SU-DHL-6 (cell line): ENCODE measurements at regions not wholly inside any gene's neighbourhood (a gene's known extent, or its start where the extent isn't known, plus 50 kb on each side); places are given as distances from the start of the nearest gene placed in this dataset.

ENCODE experiments used
- H2AFZ ChIP-seq: fragments of 200-600 bp; sonication (generic); 2 replicates; pipeline ENCODE4 v1.6.1; 2014; ENCODE audit warnings: low read depth, mild to moderate bottlenecking, moderate library complexity, mixed read lengths, antibody characterized with exemption, low read length; ENCODE audit not compliant: severe bottlenecking
- H3F3A ChIP-seq: fragments of 200-600 bp; shearing (Covaris generic); 2 replicates; pipeline ENCODE4 v1.6.0; 2016; ENCODE audit warnings: antibody characterized with exemption, mild to moderate bottlenecking; ENCODE audit not compliant: insufficient read depth
- H3K27ac ChIP-seq: fragments of 200-600 bp; sonication (generic); 2 replicates; pipeline ENCODE4 v1.5.1; 2016; ENCODE audit warnings: low read depth, mild to moderate bottlenecking, low read length, moderate library complexity, mixed read lengths
- H3K27me3 ChIP-seq: fragments of 200-600 bp; sonication (generic), shearing (Covaris generic); 2 replicates; pipeline ENCODE4 v1.6.0; 2014; ENCODE audit warnings: mild to moderate bottlenecking, low read length
- H3K36me3 ChIP-seq: fragments of 200-600 bp; sonication (generic); 2 replicates; pipeline ENCODE4 v1.6.1; 2014; ENCODE audit warnings: mild to moderate bottlenecking, low read length, mixed read lengths
- H3K4me2 ChIP-seq: fragments of 300-600, 200-600 bp; shearing (Covaris generic), sonication (generic); 2 replicates; pipeline ENCODE4 v1.6.0; 2014; ENCODE audit warnings: low read length, low read depth, mild to moderate bottlenecking; ENCODE audit not compliant: poor library complexity, severe bottlenecking
- H3K4me3 ChIP-seq: fragments of 200-600 bp; sonication (generic); 2 replicates; pipeline ENCODE4 v1.5.1; 2014; ENCODE audit warnings: antibody characterized with exemption, low read length, mild to moderate bottlenecking, mixed read lengths; ENCODE audit not compliant: insufficient read depth, poor library complexity, severe bottlenecking
- H3K79me2 ChIP-seq: fragments of 200-600 bp; sonication (generic); 2 replicates; pipeline ENCODE4 v1.6.1; 2014; ENCODE audit warnings: mild to moderate bottlenecking, low read length, moderate library complexity; ENCODE audit not compliant: insufficient read depth
- H3K9ac ChIP-seq: fragments of 200-600 bp; sonication (generic); 2 replicates; pipeline ENCODE4 v1.7.0; 2014; ENCODE audit warnings: mild to moderate bottlenecking, low read length
- H3K9me2 ChIP-seq: fragments of 200-600 bp; sonication (generic); replicated peaks from 2 replicates; pipeline ENCODE4 v1.6.1; 2014; ENCODE audit warnings: low read length; ENCODE audit not compliant: insufficient read depth
- H3K9me3 ChIP-seq: fragments of 200-600 bp; sonication (generic); 2 replicates; pipeline ENCODE4 v1.6.1; 2014; ENCODE audit warnings: low read length, mixed read lengths; ENCODE audit not compliant: insufficient read depth
- H4K20me1 ChIP-seq: fragments of 200-600 bp; sonication (generic); 2 replicates; pipeline ENCODE4 v1.6.1; 2014; ENCODE audit warnings: low read depth, mild to moderate bottlenecking, antibody characterized with exemption, low read length, moderate library complexity, mixed read lengths
- CTCF ChIP-seq: fragments of 200-600 bp; sonication (generic); IDR thresholded peaks from one replicate; pipeline ENCODE4 v1.5.1; 2017; ENCODE audit warnings: antibody characterized with exemption, mild to moderate bottlenecking, low read length, moderate library complexity; ENCODE audit not compliant: insufficient read depth, poor library complexity, severe bottlenecking
- EZH2phosphoT487 ChIP-seq: fragments of 200-600 bp; sonication (generic), shearing (Covaris generic); conservative IDR thresholded peaks from 2 replicates; pipeline ENCODE4 v1.6.1; 2018; ENCODE audit warnings: mild to moderate bottlenecking, antibody characterized with exemption, low read length, moderate library complexity, mixed read lengths

GRCh38 chr10:57624066-57624465 is 643.6 kb downstream of the IPMK start:
- Histone ChIP-seq H3K27ac (no peak overlapping the region), H3K9ac (no peak overlapping the region), H3F3A (no peaks in the 10 kb centered on the region), H2AFZ (no peak overlapping the region), H3K27me3 (no peaks in the 10 kb centered on the region), H3K36me3 (no peaks in the 10 kb centered on the region), H3K9me3 (no peaks in the 10 kb centered on the region), H4K20me1 (no peaks in the 10 kb centered on the region), H3K79me2 (no peaks in the 10 kb centered on the region), H3K4me3 (no peak overlapping the region), H3K9me2 (no peaks in the 10 kb centered on the region), H3K4me2 (no peak overlapping the region)
- TF ChIP-seq EZH2phosphoT487, result no peak
- TF ChIP-seq CTCF, result no peak

- H3K9me3 ChIP-seq, result no peaks in the 10 kb centered on the region
- no peaks in the 10 kb centered on the region for H3K36me3 ChIP-seq
- no peak overlapping the region for H3K4me3 ChIP-seq
- TF ChIP-seq EZH2phosphoT487, result no peak
- no peak for TF ChIP-seq CTCF
- no peaks in the 10 kb centered on the region for H3K9me2 ChIP-seq
- H3K27ac ChIP-seq, result no peak overlapping the region
- H4K20me1 ChIP-seq, result no peaks in the 10 kb centered on the region
- H3K79me2 ChIP-seq, result no peaks in the 10 kb centered on the region
- H3F3A ChIP-seq, result no peaks in the 10 kb centered on the region
- H3K27me3 ChIP-seq, result no peaks in the 10 kb centered on the region
- H3K4me2 ChIP-seq, result no peak overlapping the region
- no peak overlapping the region for H3K9ac ChIP-seq
- H2AFZ ChIP-seq, result no peak overlapping the region
Measured at GRCh38 chr10:57621466-57621865, 646.2 kb downstream of the IPMK start.

GRCh38 chr10:57605948-57606485 is 661.7 kb downstream of the IPMK start:
- Histone ChIP-seq H3K4me3 (no peak overlapping the region), H3K79me2 (no peaks in the 10 kb centered on the region), H2AFZ (no peak overlapping the region), H3K9me3 (no peaks in the 10 kb centered on the region), H3K27ac (no peak overlapping the region), H3K27me3 (no peaks in the 10 kb centered on the region), H3K9ac (no peak overlapping the region), H3F3A (no peaks in the 10 kb centered on the region), H4K20me1 (no peaks in the 10 kb centered on the region), H3K36me3 (no peaks in the 10 kb centered on the region), H3K9me2 (no peaks in the 10 kb centered on the region), H3K4me2 (no peak overlapping the region)
- TF ChIP-seq CTCF (no peak), EZH2phosphoT487 (no peak)

DNA sequence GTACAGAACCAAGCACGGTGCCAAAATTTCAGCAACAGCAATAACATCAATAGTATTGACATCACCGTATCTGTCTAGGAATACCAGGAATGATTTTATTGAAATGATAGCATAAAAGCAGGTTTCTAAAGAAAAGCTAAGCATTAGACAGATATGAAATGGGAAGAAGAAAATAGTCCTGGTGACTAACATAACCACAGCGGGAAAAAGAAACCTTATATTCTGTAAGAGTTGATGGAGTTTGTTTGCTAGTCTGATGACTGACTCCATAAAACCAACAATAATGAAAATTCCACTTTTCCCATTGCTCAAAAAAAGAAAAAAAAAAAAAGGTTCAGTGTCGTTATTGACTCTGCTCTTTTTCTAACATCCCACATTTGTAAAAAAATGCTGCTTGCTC is 668.3 kb downstream of the IPMK start:
- TF ChIP-seq EZH2phosphoT487 (no peak), CTCF (no peak)
- H3K9me2 ChIP-seq, result no peaks in the 10 kb centered on the region
- H3K27me3 ChIP-seq, result no peaks in the 10 kb centered on the region
- H3K27ac ChIP-seq, result no peak overlapping the region
- no peak overlapping the region for H3K4me2 ChIP-seq
- no peaks in the 10 kb centered on the region for H3K79me2 ChIP-seq
- no peak overlapping the region for H3K9ac ChIP-seq
- H3K4me3 ChIP-seq, result no peak overlapping the region
- no peaks in the 10 kb centered on the region for H3K9me3 ChIP-seq
- no peak overlapping the region for H2AFZ ChIP-seq
- no peaks in the 10 kb centered on the region for H3K36me3 ChIP-seq
- no peaks in the 10 kb centered on the region for H4K20me1 ChIP-seq
- H3F3A ChIP-seq, result no peaks in the 10 kb centered on the region
